GM12864 (cell line): ENCODE measurements at regions not wholly inside any gene's neighbourhood (a gene's known extent, or its start where the extent isn't known, plus 50 kb on each side); places are given as distances from the start of the nearest gene placed in this dataset.

Experiments used
- DNase-seq: peaks from one replicate; pipeline ENCODE4 v3.0.0-alpha.2; 2011; ENCODE audit warnings: low read depth
- H3K4me3 ChIP-seq: 2 replicates; pipeline ENCODE4 v1.5.1; 2011; ENCODE audit warnings: mild to moderate bottlenecking, low read depth, low read length, control low read depth
- TF ChIP-seq, protein P1 (sequence below): IDR thresholded peaks from 2 replicates; pipeline ENCODE4 v1.5.1; 2011; ENCODE audit warnings: low read depth, mild to moderate bottlenecking, moderate library complexity, low read length, control low read depth, inconsistent platforms; ENCODE audit errors: missing control alignments

DNA sequence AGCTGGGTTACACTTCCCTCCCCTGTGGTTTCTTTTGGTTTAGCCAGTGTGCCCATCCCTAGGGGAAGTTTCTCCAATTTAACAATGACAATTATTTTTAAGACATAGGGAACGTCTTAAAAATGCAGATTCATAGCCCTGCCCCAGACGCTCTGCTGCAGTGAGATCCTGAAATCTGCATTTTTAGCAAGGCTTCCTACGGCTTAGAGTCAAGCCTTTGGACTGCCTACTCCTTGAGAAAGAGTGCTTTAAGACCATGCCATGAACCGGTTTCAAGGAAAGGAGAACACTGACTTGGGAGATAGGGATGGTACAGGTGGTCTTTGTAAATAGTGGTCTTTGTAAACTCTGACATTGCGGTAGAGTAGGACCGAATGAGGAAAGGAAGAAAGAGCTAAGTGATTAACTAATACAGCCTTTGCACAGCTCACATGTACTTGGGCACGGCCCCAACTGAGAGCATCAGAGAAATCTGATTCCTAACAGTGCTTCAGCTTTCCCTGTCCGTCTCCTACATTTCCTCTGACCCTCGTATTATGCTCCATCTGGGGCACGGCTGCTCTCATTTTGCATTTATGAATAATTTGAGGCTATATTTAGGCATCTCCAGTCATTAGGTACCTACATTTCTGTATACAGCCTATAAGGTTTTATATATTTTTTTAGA is 217.6 kb upstream of the TANK start:
- H3K4me3 ChIP-seq, result no peak overlapping the region
- TF ChIP-seq, protein P1, sequence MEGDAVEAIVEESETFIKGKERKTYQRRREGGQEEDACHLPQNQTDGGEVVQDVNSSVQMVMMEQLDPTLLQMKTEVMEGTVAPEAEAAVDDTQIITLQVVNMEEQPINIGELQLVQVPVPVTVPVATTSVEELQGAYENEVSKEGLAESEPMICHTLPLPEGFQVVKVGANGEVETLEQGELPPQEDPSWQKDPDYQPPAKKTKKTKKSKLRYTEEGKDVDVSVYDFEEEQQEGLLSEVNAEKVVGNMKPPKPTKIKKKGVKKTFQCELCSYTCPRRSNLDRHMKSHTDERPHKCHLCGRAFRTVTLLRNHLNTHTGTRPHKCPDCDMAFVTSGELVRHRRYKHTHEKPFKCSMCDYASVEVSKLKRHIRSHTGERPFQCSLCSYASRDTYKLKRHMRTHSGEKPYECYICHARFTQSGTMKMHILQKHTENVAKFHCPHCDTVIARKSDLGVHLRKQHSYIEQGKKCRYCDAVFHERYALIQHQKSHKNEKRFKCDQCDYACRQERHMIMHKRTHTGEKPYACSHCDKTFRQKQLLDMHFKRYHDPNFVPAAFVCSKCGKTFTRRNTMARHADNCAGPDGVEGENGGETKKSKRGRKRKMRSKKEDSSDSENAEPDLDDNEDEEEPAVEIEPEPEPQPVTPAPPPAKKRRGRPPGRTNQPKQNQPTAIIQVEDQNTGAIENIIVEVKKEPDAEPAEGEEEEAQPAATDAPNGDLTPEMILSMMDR, result no peak
- DNase-seq, result no peak

DNA sequence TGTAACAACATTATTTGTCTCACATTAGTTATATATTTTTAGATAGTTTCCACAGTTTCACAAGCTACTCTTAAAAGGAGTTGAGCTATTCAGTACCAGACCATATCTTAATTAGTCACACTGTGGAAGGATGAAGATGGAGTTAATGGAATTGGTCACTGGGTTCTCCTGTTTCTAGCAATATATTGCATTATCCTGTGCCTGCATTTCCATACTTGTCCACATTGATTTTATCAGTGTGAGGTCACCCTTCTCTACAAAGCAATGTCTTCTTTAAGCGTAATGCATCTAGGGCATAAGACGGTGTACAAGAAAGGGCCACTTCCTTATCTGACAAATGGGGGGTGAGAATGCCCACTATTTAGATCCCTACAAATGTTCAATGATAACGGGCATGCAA is 216.8 kb upstream of the TANK start:
- no peak overlapping the region for H3K4me3 ChIP-seq
- DNase-seq, result no peak
- TF ChIP-seq, protein P1, result no peak

DNA sequence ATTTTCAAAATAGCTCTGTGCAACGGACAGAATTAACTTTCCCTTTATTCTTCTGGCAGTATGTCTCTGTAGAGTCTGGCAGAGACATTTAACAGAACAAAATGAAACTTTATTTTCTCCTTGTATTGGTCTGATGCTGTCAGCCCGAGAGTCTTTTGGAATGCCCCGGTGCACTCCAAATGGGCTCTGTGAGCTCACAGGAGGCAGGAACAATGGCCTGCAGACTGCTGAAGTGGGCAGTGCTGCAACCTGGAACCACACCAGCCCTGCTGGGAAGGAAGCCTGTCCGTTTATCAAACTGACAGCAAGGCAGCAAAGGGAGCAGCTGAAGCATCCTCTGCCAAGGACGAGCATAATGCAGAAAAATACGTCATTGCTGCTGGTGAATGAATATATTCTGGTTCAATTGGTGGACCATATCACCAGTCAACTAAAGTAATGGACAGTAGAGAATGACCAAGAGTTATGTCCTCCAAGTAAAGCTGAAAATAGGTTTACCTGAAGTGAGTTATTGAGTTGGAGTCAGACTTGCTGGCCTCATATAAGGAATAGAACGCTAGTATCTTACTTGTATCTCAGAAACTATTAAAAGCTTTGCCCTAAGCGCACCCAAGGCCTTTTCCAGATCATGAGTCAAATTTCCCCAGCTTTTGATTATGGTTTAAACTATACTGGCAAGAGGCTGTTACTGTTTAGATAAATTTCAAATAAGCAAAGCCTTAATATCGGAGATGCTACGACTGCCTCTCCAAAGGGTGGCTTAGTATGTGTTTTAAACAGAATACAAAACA is 207.6 kb upstream of the TANK start:
- DNase-seq, result no peak
- no peak overlapping the region for H3K4me3 ChIP-seq
- TF ChIP-seq, protein P1, result no peak

DNA sequence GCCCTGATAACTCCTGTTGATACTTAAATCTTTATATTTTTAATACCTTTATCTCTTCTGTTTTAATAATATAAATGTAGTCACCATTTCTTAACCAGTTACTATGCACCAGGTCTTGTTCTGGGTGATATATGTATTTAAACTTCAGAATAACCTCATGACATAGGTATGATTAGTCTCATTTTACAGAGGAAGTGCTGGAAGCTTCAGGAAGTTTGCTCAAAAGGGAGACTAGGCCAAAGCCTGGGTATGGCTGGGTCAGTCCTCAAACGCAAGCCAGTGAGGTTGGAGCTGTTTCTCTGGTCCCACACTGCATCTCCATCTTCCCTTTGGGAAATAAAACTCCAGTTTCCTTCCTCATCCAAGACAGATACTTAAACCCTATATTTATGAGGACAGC is 204.7 kb upstream of the TANK start:
- H3K4me3 ChIP-seq, result no peak overlapping the region
- TF ChIP-seq, protein P1, result no peak
- no peak for DNase-seq

- DNase-seq, result no peak
- H3K4me3 ChIP-seq, result no peak overlapping the region
- TF ChIP-seq, protein P1, result no peak
Observed at GRCh38 chr2:160956243-160956802, 203.9 kb upstream of the TANK start.

DNA sequence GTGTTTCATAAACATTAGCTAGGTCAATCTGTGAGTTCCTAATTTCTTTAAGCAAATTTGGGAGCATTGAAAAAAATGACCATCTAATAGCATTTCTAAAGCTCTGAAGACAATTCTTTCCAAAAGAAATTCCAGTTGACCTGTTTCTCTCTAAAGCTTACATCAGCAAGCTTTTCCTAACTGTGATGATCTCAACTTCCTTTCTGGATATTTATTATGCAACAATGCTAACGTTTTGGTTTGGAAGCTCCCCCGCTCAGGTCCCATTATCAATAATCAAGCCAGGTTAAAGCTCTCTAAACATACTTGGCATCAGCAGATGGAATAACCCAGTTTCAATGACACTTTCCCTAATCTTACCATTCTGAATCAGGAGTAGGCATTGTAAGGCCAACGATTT is 196.3 kb upstream of the TANK start:
- TF ChIP-seq, protein P1, result no peak
- no peak overlapping the region for H3K4me3 ChIP-seq
- no peak for DNase-seq
